CMK (cell line): ENCODE measurements at regions not wholly inside any gene's neighbourhood (a gene's known extent, or its start where the extent isn't known, plus 50 kb on each side); places are given as distances from the start of the nearest gene placed in this dataset.

ENCODE experiments used
- DNase-seq: peaks from one replicate; pipeline ENCODE4 v3.0.0-alpha.2; 2010; ENCODE audit warnings: low read depth

DNA sequence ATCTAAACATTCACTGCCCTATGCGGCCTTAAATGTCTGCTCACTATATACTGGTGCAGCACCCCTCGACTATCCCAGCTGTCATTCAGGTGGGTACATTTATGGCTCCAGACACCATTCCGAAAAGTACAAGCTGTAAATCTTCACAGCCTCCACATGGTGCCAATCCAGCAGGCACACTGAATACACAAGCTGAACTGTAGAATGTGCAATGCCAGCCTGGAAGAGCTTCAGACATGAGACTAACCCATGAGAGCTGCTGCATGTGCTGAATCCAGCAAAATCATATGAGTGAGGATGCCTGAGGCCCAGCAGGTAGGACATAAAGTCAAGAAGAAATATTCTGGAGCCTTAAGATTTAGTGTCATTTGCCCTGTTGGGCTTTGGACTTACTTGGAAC is 483.8 kb upstream of the GRIA1 start:
- DNase-seq = no peak

DNA sequence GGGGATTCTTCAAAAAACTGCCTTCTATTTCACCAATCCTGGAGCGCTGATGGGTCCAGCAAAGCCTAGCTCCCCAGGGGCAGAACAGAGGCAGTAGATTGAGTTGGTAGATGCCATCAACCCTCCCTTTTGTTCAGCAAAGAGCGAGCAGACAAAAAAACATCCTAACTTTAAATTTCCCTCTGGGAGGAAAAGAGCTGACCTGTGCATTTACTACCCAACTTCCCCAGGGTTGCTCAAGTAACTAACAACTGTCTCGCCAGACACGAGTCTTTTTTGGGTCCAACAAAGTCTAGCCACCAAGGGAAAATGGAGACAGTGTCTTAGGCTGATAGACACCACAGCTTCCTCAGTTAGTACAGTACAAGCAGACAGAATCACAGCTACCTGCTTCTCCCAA is 476.3 kb upstream of the GRIA1 start:
- no peak for DNase-seq

DNA sequence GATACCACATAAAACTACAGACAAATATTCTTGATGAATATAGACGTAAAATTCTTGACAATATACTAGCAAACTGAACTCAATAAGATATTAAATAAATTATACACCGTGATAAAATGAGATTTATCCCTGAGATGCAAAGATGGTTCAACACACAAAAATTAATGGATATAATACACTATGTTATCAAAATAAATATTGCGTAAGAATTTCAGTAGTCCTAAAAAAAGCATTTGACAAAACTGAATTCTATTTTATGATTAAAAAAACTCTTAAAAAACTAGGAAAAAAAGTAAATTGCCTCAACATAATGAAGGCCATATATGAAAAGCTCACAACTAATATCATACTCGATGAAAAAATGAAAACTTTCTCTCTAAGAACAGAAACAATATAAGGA is 472.3 kb upstream of the GRIA1 start:
- DNase-seq = no peak

DNA sequence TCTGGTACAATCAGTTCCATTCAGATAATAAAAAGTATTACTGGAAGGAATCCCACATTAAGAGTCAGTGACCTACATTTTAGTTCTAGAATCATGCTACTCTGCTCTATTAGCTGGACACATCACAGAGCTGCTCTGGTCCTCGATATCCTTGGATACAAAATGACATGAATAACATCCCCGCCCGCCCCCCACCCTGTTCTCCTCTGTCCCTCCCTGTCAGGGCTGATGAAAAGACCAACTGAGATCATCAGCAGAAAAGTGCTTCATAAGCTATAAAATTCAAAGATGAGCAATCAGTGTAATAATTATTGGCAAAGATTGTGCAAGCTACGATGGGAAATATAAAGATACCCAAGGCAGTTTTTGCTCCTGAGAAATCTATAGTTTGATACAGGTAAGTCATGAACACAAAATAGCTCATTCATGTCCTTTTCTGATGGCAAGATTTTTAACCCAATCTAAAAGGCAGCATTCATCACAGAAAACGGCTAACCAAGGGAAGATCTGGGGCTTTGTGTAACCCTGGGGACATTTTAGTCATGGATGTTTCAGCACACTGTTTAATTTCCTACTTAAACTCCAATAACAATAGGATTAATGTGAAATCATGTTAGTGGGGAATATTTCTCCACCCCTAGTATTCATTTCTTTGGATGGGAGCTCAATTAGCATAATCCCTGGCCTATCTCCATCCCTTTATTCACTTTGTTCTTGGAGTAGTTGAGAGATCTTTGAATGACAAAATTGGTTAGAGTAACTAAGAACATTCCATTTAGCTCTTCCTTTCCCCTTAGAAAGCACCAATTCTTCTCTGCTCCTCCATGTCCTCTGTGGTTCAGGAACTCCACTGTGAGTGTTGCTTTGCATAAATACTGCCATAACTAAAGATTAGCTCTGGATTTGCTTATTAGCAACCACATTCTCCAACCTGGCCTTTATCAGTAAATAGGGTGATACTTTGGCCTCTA is 459.4 kb upstream of the GRIA1 start:
- DNase-seq = no peak

DNA sequence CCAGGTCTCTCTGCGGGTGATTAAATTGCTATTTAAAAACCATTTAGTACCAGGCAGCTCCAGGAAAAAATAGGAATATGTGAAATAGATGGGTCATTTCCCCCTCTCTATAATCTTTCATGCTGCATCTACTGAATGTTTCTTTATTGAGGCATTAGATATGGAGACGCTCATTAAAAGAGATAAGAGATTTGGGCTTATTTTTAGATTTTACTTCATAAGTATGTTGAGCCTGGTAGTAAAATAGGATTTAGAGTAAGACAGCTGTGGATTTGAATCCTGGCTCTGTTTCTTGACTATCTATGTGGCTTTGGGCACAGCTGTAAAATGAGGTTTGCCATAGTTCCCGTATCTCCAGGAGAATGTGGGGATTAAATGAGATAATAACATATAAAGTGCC is 451.0 kb upstream of the GRIA1 start:
- no peak for DNase-seq

DNA sequence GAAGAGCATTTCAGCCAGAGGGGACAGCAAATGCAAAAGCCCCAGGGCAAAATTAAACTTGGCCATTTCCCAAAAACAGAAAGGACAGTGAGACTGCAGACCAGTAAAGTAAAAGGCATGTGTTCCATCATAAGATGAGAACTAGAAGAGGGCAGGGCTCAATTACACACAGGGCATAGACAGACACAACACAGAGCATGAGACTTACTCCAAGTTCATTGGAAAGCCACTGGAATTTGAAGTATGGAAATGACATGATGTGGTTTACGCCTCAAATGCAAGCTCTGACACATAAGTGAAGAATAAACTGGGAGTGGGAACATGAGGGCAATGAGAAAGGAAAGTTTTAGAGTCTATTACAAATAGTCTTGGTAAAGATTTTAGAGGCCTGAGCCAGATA is 446.6 kb upstream of the GRIA1 start:
- no peak for DNase-seq

DNA sequence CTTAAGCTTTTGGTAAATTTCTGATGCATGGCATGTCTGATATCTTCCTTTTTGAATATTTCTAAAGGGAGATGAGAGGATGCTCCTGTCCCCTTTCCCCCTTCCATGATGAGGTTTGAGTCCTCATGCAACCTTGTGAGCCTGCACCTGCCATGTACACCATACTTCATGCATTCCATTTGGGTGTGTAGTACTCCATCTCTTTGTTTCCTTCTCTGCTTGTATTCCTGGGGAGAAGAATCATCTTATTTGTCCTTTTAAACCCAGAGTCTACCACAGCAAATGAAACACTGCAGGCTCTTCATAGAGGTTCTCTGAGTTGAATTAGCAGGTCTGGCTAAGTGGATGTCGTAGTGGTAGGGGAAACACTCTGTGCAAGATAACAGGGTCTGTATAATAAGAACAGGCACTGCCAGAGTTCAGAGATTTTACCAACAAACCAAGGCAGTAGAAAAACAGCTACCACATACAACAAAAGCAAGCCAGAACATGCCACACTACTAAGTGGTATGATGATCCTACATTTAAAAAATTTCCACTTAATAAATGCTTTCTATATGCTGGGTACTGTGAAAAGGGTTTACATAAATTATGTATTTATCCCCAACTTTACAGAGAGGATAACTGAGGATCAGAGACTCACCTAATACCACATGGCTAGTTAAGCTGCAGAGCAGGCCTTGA is 439.8 kb upstream of the GRIA1 start:
- DNase-seq = no peak

DNA sequence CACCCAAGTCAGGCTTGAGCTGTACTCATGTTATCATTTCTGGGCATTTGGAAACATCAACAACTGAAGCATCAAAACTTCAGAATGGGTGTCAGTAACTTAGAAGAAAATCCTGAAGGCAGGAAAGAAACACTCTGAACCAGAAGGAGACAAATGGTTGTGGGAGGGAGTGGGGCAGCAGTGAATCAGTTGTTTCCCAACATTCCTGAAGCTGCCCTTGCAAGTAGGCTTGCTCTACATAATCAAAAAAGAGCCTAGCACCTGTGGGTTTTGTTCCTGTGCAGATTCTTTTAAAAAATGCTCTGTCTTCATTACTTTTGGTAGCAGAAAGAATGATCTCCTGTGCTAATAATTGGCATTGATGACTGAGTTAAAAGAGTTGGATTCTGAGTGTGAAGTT is 424.2 kb upstream of the GRIA1 start:
- no peak for DNase-seq

DNA sequence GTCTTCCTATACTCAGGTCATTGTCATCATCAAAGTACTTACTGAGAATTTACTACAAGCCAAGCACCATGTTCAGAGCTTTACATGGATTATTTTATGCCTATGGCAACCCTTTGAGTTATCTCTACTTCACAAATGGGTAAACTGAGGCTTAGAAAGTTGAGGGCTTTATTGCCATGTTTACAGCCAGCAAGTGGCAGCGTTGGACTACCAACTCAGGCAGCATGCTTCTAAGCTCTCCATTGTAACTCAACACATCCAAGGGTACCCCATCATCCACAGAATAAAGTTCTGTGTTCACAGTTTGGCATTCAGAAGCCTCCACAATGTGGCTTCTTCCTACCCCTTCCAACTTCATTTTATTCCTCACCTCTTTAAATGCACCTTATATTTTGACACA is 422.6 kb upstream of the GRIA1 start:
- DNase-seq = no peak

DNA sequence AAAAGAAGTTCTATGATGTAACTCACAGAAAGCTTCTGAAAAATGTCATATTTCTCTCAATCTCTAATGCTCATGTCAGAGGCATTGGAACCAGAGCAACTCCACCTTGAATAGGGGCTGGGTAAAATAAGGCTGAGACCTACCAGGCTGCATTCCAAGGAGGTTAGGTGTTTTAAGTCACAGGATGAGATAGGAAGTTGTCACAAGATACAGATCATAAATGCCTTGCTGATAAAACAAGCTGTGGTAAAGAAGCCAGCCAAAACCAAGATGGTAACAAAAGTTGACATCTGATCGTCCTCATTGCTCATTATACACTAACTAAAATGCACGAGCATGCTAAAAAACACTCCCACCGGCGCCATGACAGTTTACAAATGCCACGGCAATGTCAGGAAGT is 411.1 kb upstream of the GRIA1 start:
- no peak for DNase-seq

DNA sequence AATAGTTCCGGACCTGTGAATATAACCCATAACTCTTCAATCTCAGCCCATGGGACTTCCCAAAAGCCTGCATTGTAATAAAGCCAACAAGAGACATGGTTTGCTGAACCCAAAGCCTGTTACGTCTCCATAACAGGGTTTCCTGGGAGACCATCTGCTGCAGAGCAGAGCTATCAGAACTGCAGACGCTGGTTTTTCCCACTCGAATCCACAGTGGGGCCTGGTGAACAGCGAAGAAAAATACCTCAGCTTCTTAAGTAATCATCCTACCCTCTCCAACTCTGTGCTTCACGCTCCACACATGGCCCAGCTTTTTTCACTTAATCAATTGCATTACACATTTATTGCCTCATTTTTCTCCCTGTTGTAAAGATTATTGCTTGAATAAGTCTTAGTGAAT is 409.5 kb upstream of the GRIA1 start:
- DNase-seq = no peak

DNA sequence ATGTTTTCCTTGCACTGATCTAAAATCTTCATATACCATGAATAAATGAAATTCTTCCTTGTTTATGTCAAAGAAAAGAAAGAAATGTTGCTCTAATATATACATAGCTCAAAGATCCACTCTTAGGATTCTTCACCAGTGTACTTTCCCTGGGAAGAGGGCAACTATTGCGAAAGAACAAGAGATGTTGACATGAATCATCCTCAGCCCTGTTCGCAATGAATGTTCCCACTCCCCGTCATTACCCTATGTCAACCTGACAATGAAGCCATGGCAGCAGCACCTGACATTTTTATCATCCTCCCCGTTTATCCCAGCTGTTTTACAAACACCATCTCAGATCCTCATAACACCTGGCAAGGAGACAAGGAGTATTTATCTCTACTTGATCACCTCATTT is 409.1 kb upstream of the GRIA1 start:
- no peak for DNase-seq

DNA sequence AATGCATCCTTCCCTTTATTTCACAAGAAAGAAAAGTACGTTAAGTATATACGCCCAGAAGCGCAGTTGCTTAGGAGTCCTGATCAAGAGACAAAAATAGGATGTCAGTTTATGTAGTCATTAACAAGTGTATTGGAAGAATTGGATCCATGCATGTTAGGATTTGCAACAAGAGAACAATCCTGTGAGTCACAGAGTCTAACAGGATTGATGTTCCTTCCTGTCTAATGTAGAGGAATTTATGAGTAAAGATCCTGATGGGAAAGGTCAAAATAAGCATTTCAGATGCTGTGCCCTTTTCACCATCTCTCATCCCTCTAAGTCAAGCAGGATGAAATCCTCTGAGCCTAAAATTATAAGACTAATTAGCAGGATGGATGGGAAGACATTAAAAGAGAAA is 406.0 kb upstream of the GRIA1 start:
- no peak for DNase-seq

DNA sequence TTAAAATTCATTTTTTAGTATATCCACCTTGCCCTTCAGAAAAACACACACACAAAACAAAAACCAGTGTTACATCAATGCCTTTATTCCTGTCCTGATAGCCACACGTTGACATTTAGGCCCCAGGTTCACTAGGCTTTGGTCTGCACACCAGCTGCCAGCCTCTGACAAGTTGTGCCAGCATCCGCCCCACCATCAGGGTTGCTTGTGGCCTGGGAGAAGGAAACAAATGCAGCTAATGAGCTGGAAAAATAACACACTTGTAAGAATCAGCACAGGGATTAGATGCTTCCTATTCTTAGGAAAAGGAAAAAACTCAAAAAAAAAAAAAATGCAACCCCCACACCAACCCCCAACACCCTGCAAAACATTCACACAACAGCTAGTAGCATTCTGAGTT is 404.0 kb upstream of the GRIA1 start:
- DNase-seq = no peak

DNA sequence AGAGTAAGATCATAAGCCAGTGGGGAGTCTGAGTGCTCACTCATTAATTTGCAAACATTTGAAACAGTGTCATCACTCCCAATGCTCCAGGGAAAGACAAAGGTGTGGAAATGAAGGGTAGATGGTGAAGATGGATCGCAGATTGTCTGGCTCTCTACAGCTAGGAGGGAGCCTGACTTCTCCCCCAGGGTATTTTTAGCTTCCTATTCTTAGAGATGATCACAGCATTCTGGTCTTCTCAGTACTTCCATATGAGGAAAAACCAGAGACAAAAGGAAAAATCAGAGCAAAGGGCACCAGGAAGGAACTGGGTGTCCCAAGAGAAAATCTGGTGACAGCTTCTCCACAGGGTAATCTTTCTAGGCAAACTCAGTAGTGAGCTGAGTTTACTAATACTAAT is 401.9 kb upstream of the GRIA1 start:
- DNase-seq = no peak

DNA sequence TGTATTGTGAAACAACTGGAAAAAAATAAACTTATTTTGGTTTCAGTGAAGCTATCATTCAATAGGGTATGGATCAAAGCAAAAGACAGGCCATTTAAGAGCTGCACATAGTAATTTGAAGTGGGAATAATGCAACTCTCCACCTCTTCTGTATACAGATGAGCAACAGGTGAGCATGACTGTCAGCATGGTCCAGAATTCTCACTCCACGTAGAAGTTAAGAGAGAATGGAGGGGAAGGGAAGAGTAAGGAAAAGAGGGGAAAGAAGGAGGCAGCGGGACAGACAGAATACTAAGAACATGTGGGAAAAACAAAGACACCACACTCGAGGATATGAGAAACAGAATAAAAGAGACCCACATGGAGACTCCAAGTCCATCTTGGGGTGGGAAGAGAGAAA is 396.1 kb upstream of the GRIA1 start:
- DNase-seq = no peak

DNA sequence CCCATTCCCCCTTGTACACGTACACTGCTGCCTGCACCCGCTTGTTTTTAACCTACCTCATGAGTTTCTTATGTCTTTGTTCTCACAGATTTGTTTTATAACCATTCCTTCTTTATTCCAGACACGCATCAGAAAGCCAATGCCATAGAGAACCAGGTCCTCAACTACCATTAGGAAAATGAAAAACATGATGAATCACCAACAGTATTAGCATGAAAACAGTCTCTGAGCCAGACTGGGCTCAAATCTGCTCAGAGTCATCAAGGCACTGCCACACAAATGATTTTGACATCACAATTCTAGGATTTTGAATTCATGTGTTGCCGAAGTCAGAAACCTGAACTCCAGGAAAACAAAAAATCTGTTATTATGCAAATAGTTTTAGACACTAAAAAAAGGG is 394.1 kb upstream of the GRIA1 start:
- DNase-seq = no peak

DNA sequence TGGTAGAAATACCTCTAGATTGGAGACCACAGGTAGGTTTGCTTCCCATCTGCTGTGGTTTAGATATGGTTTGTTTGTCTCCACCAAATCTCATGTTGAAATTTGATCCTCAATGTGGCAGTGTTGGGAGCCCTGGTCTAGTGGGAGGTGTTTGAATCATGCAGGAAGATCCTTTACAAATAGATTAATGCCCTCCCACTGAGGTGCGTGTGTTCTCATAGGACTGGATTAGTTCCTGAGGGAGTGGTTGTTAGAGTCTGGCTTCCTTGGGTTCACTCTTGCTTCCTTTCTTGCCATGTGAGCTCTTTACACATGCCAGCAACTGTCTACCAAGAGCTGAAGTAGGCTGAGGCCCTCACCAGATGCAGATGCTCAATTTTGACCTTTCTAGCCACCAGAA is 391.1 kb upstream of the GRIA1 start:
- no peak for DNase-seq

DNA sequence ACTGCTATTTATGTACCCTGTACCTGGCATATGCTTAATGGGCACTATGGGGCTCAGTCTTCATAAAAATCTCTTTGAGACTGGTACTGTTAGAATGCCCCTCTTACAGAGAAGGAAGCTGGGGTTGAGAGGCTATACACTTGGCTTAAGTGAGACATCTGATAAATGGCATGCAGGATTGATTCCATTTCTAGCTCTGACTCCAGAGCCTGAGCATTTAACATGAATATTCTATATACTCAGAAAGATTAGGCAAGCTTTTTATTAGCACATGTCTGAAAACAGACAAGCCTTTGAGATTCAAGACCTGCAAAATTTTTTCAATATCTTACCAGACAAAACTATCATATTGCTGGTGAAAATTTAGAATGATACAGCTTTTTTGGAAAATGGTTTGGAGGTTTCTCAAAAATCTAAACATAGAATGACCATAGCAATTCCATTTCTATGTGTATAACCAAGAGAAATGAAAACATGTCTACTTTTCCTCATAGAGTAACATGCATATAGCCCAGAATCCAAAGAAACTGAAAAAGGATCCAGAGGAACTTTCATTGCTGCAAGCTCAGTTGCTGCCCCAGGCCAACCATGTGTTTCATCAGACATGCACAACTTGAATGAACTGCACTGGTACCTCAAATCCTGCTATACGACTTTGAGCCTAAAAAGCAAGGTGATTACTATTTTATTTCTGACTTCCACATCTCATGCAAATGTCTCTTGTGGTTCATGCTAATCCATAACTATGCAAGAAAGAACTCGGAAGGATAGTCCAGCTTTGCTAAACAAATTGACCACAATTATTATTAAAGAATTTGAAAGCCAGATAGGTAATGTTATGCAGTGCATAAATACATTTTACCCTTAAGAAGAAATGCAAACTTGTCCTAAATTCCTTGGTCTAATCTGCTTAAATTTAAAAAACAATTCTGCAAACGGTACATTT is 389.0 kb upstream of the GRIA1 start:
- DNase-seq = no peak

DNA sequence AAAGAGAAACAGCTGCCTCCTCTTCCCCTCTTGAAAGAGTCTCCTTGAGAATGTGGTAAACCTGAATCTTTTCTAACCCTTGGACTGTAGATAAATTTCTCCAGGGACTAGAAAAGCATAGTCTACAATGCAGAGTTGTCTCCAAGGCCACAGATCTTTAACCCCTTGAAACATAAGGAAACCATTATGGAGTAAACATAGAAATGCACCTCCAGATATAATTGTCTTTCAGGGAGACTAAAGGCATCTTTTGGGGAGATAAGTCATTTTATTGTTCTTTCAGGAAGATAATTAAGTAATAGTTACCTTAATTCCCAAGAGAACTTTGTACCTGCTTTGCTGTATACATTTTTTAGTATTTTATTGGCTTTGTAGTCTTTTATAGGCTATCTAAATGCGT is 373.6 kb upstream of the GRIA1 start:
- DNase-seq = no peak

DNA sequence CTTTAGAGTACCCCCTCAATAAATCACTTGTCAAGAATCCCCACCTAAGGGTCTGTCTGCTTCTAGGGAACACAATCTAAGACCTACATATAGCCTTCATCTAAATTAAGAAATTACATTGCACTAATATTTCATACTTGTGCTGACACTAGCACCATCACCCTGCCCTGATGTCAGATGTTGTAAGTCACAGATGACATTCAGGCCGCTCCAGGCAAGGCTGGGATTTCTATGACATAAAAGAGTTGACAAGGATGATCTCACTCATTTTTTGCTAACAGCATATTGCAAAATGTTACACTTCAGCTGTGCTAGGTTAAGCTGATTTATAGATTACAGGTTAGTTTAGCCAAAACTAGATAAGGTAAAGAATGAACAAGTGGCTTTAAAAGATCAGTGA is 372.5 kb upstream of the GRIA1 start:
- no peak for DNase-seq

DNA sequence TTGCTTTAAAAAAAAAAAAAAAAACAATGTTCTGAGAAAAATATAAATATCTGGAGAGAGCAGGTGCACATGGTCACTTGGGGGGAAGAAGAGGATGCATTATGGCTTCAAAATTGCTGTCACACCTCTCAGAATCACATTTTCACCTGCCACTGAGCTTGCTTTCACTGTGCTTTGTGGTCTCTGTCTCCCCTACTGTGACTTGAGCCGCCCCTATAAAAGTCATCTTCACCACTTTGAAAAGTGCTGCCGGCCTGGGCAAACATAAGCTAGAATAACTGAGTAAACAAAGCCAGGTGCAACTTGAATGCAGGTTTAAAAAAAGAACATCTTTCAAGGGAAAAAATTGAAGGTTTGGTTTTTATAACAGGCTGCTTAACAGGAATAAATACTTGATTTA is 368.1 kb upstream of the GRIA1 start:
- DNase-seq = no peak

DNA sequence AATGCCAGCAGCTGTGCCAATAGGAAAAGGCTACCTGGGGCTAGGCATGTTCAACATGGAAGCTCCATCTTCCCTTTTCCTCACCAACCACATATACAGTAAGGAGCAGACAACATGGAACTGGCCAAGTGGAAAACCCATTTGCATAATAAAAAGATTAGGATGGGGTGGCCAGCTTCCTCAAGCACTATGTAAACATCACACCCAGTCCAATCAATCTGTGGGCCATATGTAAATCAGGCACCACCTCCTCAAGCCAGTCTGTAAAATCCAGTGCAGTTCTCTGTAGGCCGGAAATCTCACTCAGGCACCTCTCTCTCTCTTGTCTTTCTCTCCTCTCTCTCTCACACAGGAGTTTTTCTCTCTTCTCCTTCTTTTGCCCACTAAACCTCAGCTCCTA is 360.2 kb upstream of the GRIA1 start:
- no peak for DNase-seq
